PC-3 (cell line): ENCODE measurements at regions not wholly inside any gene's neighbourhood (a gene's known extent, or its start where the extent isn't known, plus 50 kb on each side); places are given as distances from the start of the nearest gene placed in this dataset.

Source experiments
- ATAC-seq: fragments of 200-7000 bp; cut with Tn5 transposase; 2 replicates; pipeline ENCODE4 v1.9.1; 2020; ENCODE audit warnings: mild to moderate bottlenecking, moderate library complexity
- BruUV-seq: library from RNA; stranded (reverse); fragments of 400-500 nt; replicated peaks from 2 replicates; lab custom pipeline; 2021; lab: Mats Ljungman, UMichigan
- CTCF ChIA-PET: fragments of 300-600 bp; sonication (Branson Sonifier 250); formaldehyde crosslinking; loops from one replicate; lab custom pipeline; 2022; ENCODE audit warnings: antibody characterized with exemption; lab: Charles Lee
- POLR2A ChIA-PET: fragments of 300-600 bp; sonication (Branson Sonifier 250); formaldehyde crosslinking; loops from one replicate; lab custom pipeline; 2022; ENCODE audit warnings: antibody characterized with exemption; ENCODE audit not compliant: unreplicated experiment; lab: Charles Lee
- DNase-seq: peaks from one replicate; pipeline ENCODE4 v3.0.0-alpha.2; 2015
- H2AFZ ChIP-seq: fragments of 300-600 bp; sonication (generic); 2 replicates; pipeline ENCODE4 v1.6.0; 2016; ENCODE audit warnings: antibody characterized with exemption, low read length
- H3F3A ChIP-seq: fragments of 300-600 bp; sonication (generic); one replicate; pipeline ENCODE4 v1.6.0; 2017; ENCODE audit warnings: antibody characterized with exemption, low read length, control low read depth, mild to moderate bottlenecking; ENCODE audit not compliant: unreplicated experiment
- H3K27ac ChIP-seq: fragments of 300-600 bp; sonication (generic); 2 replicates; pipeline ENCODE4 v1.5.1; 2016; ENCODE audit warnings: mild to moderate bottlenecking, low read length
- H3K27me3 ChIP-seq: fragments of 300-600 bp; sonication (generic); 2 replicates; pipeline ENCODE4 v1.6.1; 2016; ENCODE audit warnings: low read length, mixed read lengths
- H3K36me3 ChIP-seq: fragments of 300-600 bp; sonication (generic); 2 replicates; pipeline ENCODE4 v1.6.1; 2016; ENCODE audit warnings: low read depth, mixed run types, low read length, mixed read lengths
- H3K4me1 ChIP-seq: fragments of 300-600 bp; sonication (generic); 2 replicates; pipeline ENCODE4 v1.5.1; 2016; ENCODE audit warnings: low read length; ENCODE audit not compliant: insufficient read depth
- H3K4me2 ChIP-seq: fragments of 300-600 bp; sonication (generic); 2 replicates; pipeline ENCODE4 v1.6.0; 2016; ENCODE audit warnings: low read length
- H3K4me3 ChIP-seq: fragments of 300-600 bp; sonication (generic); 2 replicates; pipeline ENCODE4 v1.5.1; 2016; ENCODE audit warnings: mild to moderate bottlenecking, low read length, mixed read lengths
- H3K79me2 ChIP-seq: fragments of 300-600 bp; sonication (generic); 2 replicates; pipeline ENCODE4 v1.6.1; 2017; ENCODE audit warnings: low read length, mixed read lengths
- H3K9ac ChIP-seq: fragments of 300-600 bp; sonication (generic); 2 replicates; pipeline ENCODE4 v1.6.0; 2016; ENCODE audit warnings: mild to moderate bottlenecking, low read length
- H3K9me2 ChIP-seq: fragments of 300-600 bp; sonication (generic); replicated peaks from 2 replicates; pipeline ENCODE4 v1.6.1; 2016; ENCODE audit warnings: mixed run types, low read length, mixed read lengths
- H3K9me3 ChIP-seq: fragments of 300-600 bp; sonication (generic); 2 replicates; pipeline ENCODE4 v1.6.1; 2016; ENCODE audit warnings: low read length, mixed read lengths
- H4K20me1 ChIP-seq: fragments of 300-600 bp; sonication (generic); 2 replicates; pipeline ENCODE4 v1.6.1; 2016; ENCODE audit warnings: low read length, mixed read lengths
- CTCF ChIP-seq: fragments of 300-600 bp; sonication (generic); conservative IDR thresholded peaks from 2 replicates; pipeline ENCODE4 v1.5.1; 2017; ENCODE audit warnings: antibody characterized with exemption, low read depth, mild to moderate bottlenecking, low read length
- EZH2 ChIP-seq: fragments of 300-600 bp; sonication (generic); IDR thresholded peaks from one replicate; pipeline ENCODE4 v1.6.1; 2017; ENCODE audit warnings: antibody characterized with exemption, mild to moderate bottlenecking, low read length; ENCODE audit not compliant: unreplicated experiment
- EZH2phosphoT487 ChIP-seq: fragments of 300-600 bp; sonication (generic); IDR thresholded peaks from 2 replicates; pipeline ENCODE4 v1.6.1; 2018; ENCODE audit warnings: mild to moderate bottlenecking, antibody characterized with exemption, low read length, borderline replicate concordance
- intact Hi-C: fragments of 100-400 bp; cut with micrococcal nuclease; formaldehyde crosslinking; loops from 2 replicates; pipeline ENCODE4 v1.9.0; 2023

- no peak overlapping the region for H2AFZ ChIP-seq
- no peaks in the 10 kb centered on the region for H3K36me3 ChIP-seq
- intact Hi-C loops, result loop anchor here (10.0 kb wide), 1 partner anchor 683 kb away; no protein-coding TSS in a partner anchor
- H3K9me3 ChIP-seq, result no peaks in the 10 kb centered on the region
- H3K9ac ChIP-seq, result no peak overlapping the region
- no peaks in the 10 kb centered on the region for H3K79me2 ChIP-seq
- DNase-seq (no peak), ATAC-seq (no peak)
- no peak for TF ChIP-seq EZH2phosphoT487
- no peak for TF ChIP-seq EZH2
- no peak for TF ChIP-seq CTCF
- no peak overlapping the region for H3K4me3 ChIP-seq
- ChIA-PET POLR2A (no interaction called here), CTCF (no interaction called here)
- no peak overlapping the region for H3K27ac ChIP-seq
- BruUV-seq, result no TSS peak
- no peaks in the 10 kb centered on the region for H3K27me3 ChIP-seq
- no peaks in the 10 kb centered on the region for H4K20me1 ChIP-seq
- H3K9me2 ChIP-seq, result no peaks in the 10 kb centered on the region
- no peaks in the 10 kb centered on the region for H3F3A ChIP-seq
- H3K4me2 ChIP-seq, result no peak overlapping the region
- H3K4me1 ChIP-seq, result peaks cover 9% of the 10 kb centered on the region
Measured at GRCh38 chr3:104591776-104592175, 774.9 kb upstream of the ALCAM start.

- Histone ChIP-seq H3K27me3 (no peaks in the 10 kb centered on the region), H3K79me2 (no peaks in the 10 kb centered on the region), H3K4me3 (no peak overlapping the region), H3K36me3 (no peaks in the 10 kb centered on the region), H3K4me2 (no peak overlapping the region), H3K4me1 (peaks cover 21% of the 10 kb centered on the region), H4K20me1 (no peaks in the 10 kb centered on the region), H3K27ac (no peak overlapping the region), H3K9ac (no peak overlapping the region), H3K9me2 (no peaks in the 10 kb centered on the region), H3F3A (no peaks in the 10 kb centered on the region), H2AFZ (no peak overlapping the region), H3K9me3 (no peaks in the 10 kb centered on the region)
- intact Hi-C loops, result loop anchor here (10.0 kb wide), 1 partner anchor 680 kb away; no protein-coding TSS in a partner anchor
- ATAC-seq (no peak), DNase-seq (no peak)
- ChIA-PET POLR2A (interaction anchor here (0.6 kb wide), 2 partner anchors 47 to 680 kb away, joined by 4 read pairs; no protein-coding TSS in a partner anchor), CTCF (no interaction called here)
- no TSS peak for BruUV-seq
- TF ChIP-seq EZH2 (no peak), EZH2phosphoT487 (no peak), CTCF (no peak)
Measured at GRCh38 chr3:104594491-104594890, 772.2 kb upstream of the ALCAM start.

- H3K4me3 ChIP-seq, result no peak overlapping the region
- no peaks in the 10 kb centered on the region for H4K20me1 ChIP-seq
- no TSS peak for BruUV-seq
- no peaks in the 10 kb centered on the region for H3K27me3 ChIP-seq
- H3K9me3 ChIP-seq, result no peaks in the 10 kb centered on the region
- no peaks in the 10 kb centered on the region for H3K79me2 ChIP-seq
- no peaks in the 10 kb centered on the region for H3K9me2 ChIP-seq
- no peak for TF ChIP-seq EZH2
- no peak for TF ChIP-seq EZH2phosphoT487
- TF ChIP-seq CTCF, result no peak
- DNase-seq (peak; percentile 62), ATAC-seq (peak; percentile 76)
- peak overlapping the region; percentile 11; the same call in 1 of the 2 replicates for H3K9ac ChIP-seq
- peak overlapping the region; percentile 38 for H3K27ac ChIP-seq
- peaks cover 28% of the 10 kb centered on the region for H3K4me1 ChIP-seq
- H3K4me2 ChIP-seq, result no peak overlapping the region; the same call in 1 of the 2 replicates
- ChIA-PET CTCF (interaction anchor here (0.6 to 1.2 kb wide), 3 partner anchors 773 to 998 kb away, joined by 4 to 5 read pairs (median 5); no protein-coding TSS in a partner anchor), POLR2A (interaction anchor here (0.6 kb wide), 2 partner anchors 8 to 259 kb away, joined by 4 to 5 read pairs; no protein-coding TSS in a partner anchor)
- intact Hi-C loops, result loop anchor here (1.0 to 10.0 kb wide), 4 partner anchors 159 to 923 kb away; partner anchors contain the start of gene ALCAM
- H3F3A ChIP-seq, result no peaks in the 10 kb centered on the region
- H2AFZ ChIP-seq, result peak overlapping the region; percentile 25; the same call in 1 of the 2 replicates
- H3K36me3 ChIP-seq, result no peaks in the 10 kb centered on the region
Measured at GRCh38 chr3:104596054-104596453, 770.7 kb upstream of the ALCAM start.
